Left lobe of liver (tissue), 2 donors: ENCODE measurements at regions not wholly inside any gene's neighbourhood (a gene's known extent, or its start where the extent isn't known, plus 50 kb on each side); places are given as distances from the start of the nearest gene placed in this dataset.
A peak's percentile ranks its signal among the peaks of the same experiment; 100 is the strongest.

Source experiments
- ATAC-seq: fragments of 200-7000 bp; cut with Tn5 transposase; one replicate; pipeline ENCODE4 v1.9.1; 2020; ENCODE audit warnings: mild to moderate bottlenecking, moderate library complexity
- DNase-seq: peaks from one replicate; pipeline ENCODE4 v3.0.0-alpha.2; 2020; ENCODE audit warnings: low spot score
- donor health status: DM: no; HTN: no; CAD: no; lungs with moderate emphysema.
- donor health status: DM: no; HTN: yes; CAD: no.

DNA sequence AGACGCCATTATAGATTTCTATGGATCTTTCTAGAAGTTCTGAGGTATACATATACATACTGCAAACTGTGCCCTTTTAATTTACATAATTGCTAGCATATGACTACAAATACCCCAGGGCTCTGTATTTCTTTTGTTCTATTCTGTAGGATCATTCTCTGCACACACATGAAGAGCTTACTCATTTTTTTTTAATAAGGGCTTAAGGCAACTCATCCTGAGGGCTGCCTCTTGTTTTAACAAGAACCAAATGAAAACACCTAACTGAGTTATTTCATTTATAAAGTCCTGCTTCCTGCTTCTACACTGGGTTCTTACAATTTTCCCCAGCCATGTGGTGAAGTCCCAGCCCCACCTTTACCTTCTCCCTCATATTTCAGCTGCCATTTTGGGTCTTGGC, 390.5 kb downstream of the IRS1 start:
- ATAC-seq, result no peak
- no peak for DNase-seq

GRCh38 chr2:226408141-226408540, 391.5 kb downstream of the IRS1 start:
- ATAC-seq, result no peak
- no peak for DNase-seq

GRCh38 chr2:226407135-226407534, 392.5 kb downstream of the IRS1 start:
- DNase-seq, result no peak
- no peak for ATAC-seq

DNA sequence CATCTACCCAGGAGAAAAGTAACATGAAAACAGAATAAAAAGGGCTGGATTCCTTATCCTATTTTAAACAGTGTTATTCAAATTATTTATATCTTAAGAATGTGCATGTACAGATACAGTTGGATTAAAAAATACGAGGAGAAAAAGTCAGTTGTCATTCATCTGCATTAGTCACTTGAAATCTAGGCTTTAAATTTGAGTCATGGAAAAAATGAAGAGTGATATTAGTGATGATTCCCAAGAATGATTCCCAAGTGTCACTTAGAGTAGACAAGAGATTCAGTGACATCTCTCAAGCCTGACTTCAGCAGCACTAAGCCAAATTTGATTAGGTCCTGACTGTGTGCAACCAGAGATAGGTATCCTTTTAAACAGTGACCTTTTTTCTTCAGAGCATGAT, 394.2 kb downstream of the IRS1 start:
- DNase-seq (no peak), ATAC-seq (no peak)

DNA sequence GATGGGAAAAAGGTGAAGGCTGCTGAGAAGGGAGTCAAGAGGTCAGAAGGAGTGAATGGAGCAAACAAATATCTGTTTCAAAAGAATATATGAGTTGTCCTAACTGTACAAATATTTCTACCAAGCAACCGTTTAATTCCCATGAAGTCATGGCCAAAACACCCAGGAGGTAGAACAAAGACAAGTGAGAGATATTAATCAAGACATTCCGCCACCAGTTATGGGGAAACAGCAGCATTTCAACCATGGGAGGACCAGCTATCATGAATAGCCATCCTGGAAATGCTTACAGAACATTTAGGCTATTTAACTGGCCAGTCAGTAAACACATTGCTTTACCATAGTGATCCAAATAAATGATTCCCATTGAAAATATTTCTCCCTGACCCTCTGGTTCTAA, 396.3 kb downstream of the IRS1 start:
- no peak for DNase-seq

GRCh38 chr2:226399006-226399405, 400.6 kb downstream of the IRS1 start:
- no peak for ATAC-seq
- DNase-seq, result no peak

More for the DNA sequence above, 396.3 kb downstream of the IRS1 start:
- ATAC-seq, result no peak

DNA sequence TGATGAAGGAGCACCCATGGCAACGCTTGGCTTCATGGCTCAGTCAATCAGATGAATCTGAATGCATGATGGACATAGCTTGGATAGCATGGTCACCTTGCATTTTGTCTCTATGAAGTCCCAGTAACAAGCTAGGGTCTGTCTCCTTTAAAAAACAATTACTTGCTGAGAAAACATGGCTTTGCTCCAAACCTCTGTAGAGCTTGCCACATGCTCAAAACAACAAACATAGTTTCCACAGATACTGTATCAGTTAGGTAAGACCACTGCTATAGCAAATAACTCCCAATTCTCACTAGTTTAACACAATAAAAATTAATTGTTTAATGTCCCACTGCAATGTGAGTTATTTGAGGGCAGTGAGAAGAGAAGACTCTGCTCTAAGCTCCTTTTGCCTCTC, 401.0 kb downstream of the IRS1 start:
- ATAC-seq (peak; percentile 58), DNase-seq (no peak)

- no peak for DNase-seq
- ATAC-seq, result no peak
Measured at GRCh38 chr2:226396541-226396940, 403.1 kb downstream of the IRS1 start.

DNA sequence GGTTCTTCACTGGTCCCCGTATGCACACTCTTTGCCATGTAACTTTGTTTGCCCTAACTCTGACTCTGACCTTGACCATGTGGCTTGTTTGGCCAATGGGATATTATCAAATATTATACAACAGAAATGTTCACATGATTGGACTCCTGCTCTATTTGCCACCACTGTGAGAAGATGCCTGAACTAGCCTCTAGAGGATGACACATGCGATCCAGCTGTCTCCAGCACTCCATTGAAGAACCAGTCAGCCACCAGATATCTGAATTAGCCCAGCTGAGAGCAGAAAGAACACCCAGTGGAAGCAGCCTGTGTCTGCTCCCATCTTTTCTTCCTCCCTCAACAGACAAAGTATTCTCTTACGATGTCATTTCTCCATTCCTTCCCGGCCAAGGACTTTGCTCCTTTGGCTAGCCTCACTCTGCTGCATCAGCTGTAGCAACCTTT, 412.1 kb downstream of the IRS1 start:
- DNase-seq (no peak), ATAC-seq (peak; percentile 57)

GRCh38 chr2:226383461-226383860, 416.2 kb downstream of the IRS1 start:
- ATAC-seq, result no peak
- DNase-seq, result no peak

- DNase-seq, result no peak
- no peak for ATAC-seq
Measured at GRCh38 chr2:226380679-226381078, 418.9 kb downstream of the IRS1 start.

DNA sequence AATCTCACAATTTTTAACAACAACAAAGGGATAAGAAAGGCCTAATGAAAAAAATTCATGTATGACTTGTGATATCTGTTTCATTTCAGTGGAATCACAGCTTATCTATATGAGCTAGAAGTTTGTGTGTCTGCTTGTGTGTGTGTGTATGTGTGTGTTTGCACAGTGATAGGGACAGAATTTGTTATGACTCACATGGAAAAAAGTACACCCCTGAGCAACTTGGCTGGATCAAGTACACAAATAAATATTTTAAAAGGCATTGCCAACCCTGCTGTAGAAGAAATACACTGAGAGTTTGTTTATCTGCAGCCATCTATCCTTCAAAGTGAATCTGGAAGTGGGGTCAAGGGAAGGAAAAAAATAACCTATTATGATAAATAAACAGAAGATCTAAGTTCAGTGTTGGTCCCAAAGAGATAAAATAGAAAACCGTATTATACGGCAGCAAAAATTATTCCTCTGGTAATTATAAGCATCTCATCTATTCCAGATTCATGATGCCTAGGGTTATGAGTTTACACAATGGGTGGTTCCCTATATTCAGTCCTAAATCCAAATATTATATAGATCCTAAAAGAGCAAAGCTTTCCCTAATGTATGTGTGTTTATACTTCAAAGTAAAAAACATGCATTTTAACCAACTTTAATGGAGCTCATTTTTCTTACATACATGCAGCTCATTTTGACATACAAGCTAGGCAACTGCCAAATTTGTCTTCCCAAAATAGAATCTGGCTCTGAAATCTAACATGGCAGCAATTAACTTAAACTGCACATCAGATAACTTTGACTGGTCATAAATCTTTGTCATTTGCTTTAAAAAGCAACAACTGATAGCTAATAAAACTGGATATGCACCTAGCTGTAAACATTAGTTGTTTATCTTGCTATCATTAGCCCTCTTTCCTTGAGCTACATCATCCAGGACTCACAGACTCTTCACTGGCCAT, 420.6 kb downstream of the IRS1 start:
- DNase-seq (no peak), ATAC-seq (no peak)

DNA sequence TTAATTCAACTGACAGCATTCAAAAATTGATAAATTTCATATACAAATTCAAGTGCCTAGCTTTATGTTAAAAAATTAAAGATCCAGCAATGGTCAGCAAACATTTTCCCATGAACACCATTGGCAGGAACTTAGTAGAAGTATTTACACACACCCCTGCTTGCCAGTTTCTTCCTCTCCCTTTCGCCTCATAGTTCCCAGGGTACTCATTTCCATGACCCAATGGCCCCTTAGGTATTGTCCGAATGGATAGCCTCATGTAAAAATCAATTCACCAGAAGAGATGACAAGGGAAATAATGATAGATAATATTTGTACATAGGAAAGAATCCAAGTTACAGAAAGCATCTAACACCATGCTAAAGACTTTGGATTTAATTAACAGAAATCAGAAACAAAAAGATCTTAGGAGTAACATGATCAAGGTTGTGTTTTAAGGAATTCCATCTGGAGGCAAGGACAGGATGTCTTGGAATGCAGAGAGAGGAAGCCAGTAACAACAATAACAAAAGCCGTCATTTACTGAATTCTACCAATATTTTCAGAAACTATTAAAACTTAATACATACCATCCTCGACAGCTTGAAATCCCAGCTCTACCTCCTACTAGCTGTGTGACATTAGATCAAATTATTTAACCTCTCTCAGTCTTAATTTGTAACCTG, 423.0 kb downstream of the IRS1 start:
- ATAC-seq (no peak), DNase-seq (no peak)

DNA sequence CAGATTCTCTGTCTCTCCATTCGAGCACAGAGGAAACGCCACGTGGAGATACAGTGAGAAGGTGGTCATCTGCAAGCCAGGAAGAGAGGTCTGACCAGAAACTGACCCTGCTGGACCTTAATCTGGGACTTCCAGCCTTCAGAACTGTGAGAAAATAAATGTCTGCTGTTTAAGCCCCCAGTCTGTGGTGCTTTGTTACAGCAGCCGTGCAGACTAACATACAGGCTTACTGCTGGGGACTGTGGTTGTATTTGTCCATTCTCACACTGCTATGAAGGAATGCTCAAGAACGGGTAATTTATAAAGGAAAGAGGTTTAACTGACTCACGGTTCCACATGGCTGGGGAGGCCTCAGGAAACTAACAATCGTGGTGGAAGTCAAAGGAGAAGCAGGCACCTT, 432.7 kb downstream of the IRS1 start:
- ATAC-seq, result no peak

GRCh38 chr2:226364217-226364616, 435.4 kb downstream of the IRS1 start:
- DNase-seq (no peak), ATAC-seq (no peak)

More for the DNA sequence above, 432.7 kb downstream of the IRS1 start:
- no peak for DNase-seq

DNA sequence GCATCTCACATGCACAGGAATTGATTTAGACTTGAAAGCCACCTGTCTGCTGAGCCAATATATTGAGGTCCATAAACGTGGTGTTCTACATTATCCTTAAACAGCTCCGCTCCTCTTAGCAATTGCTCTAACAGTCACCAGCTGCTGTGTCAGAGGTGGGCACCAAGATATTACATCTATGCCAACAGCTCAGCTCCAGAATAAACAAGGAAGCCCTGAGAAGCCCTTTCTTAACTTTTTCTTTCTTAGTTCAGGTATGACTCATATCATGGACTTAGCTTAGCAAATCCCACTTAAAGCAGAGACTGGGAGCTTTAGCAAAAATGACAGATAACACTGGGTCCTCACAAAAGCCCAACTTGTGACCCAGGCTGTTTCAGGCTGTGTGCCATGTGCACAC, 436.6 kb downstream of the IRS1 start:
- DNase-seq, result no peak

DNA sequence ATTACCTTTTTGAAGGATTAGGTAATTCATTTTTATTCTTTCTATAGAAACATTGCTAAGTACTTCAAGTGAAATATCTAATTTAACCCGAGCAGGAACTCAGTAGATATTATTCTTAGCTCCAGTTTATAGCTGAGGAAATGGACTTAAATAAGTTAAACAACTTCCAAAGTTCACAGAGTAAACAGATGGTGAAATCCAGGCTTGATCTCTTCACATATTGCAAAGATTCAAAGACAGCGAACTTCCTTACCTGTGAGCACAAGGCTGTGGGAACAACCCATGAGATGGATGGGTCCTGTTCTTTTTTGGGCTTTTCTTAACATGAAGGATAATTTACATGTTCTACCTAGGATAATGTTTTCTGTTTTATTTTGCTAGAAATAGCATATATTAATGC, 439.0 kb downstream of the IRS1 start:
- DNase-seq (no peak), ATAC-seq (no peak)

More for the DNA sequence above, 436.6 kb downstream of the IRS1 start:
- ATAC-seq, result no peak

GRCh38 chr2:226358688-226359087, 440.9 kb downstream of the IRS1 start:
- no peak for DNase-seq
- ATAC-seq, result no peak

GRCh38 chr2:226357816-226358215, 441.8 kb downstream of the IRS1 start:
- ATAC-seq, result no peak
- no peak for DNase-seq

DNA sequence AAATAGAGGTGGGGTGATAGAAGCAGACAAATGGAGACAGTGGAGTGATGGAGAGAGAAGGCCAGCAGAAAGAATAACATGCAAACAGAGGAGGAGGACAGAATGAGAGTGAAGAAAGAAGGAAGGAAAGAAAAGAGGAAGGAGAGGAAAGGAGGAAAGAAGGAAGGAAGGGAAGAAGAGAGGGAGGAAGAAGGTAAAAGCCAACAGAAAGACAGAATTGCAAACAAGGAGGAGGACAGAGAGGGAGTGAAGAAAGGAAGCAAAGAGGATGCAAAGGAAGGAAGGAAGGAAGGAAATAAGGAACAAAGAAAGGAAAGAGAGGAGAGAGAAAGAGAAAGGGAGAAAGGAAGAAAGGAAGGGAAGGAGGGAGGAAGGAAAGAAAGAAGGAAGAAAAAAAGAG, 444.0 kb downstream of the IRS1 start:
- no peak for ATAC-seq
- no peak for DNase-seq

GRCh38 chr2:226354434-226354833, 445.2 kb downstream of the IRS1 start:
- ATAC-seq (no peak), DNase-seq (no peak)

DNA sequence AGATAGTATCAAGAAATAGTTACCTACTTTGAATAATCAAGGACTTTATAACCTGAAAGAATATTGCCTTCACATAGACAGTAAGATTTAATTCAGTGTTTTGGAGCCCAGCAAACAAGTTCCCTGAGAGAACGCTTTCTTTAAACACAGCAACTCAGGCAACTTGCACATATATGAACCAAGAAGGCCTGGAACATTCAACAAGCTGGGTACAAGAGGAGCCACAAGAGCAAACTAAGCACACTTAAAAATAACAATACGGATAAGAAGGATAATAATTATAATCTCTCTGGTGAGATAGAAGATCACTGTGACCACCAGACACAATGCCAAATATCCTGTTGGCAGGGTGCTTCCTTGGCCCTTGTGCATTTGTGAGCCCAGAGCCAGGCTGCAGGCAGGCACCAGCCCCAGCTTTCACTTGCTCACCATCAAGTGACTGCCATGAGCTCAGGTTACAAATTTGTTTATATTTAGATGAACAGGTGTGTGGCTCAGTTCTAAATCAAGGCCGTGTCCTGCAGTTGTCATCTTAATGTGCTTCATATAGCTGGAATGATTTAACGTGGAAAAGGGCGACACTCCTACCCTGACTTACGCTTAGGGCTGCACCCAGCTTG, 446.6 kb downstream of the IRS1 start:
- no peak for ATAC-seq
- no peak for DNase-seq
